OCI-LY7 (cell line): ENCODE measurements at regions not wholly inside any gene's neighbourhood (a gene's known extent, or its start where the extent isn't known, plus 50 kb on each side); places are given as distances from the start of the nearest gene placed in this dataset.

ENCODE experiments used
- BruUV-seq: library from RNA; stranded (reverse); fragments of 400-500 nt; replicated peaks from 2 replicates; lab custom pipeline; 2021; lab: Mats Ljungman, UMichigan
- CTCF ChIA-PET: fragments of 300-600 bp; sonication (Branson Sonifier 250); formaldehyde crosslinking; loops from one replicate; lab custom pipeline; 2022; ENCODE audit warnings: antibody characterized with exemption; ENCODE audit not compliant: unreplicated experiment; lab: Charles Lee
- POLR2A ChIA-PET: fragments of 300-600 bp; sonication (Branson Sonifier 250); formaldehyde crosslinking; loops from one replicate; lab custom pipeline; 2022; ENCODE audit warnings: antibody characterized with exemption; lab: Charles Lee
- DNase-seq: peaks from one replicate; pipeline ENCODE4 v3.0.0-alpha.2; 2015; ENCODE audit warnings: low spot score
- H2AFZ ChIP-seq: fragments of 200-600 bp; sonication (generic), shearing (Covaris generic); 2 replicates; pipeline ENCODE4 v1.6.1; 2014; ENCODE audit warnings: mild to moderate bottlenecking, antibody characterized with exemption, low read length, moderate library complexity
- H3K27ac ChIP-seq: fragments of 200-600 bp; sonication (generic); 2 replicates; pipeline ENCODE4 v1.5.1; 2014; ENCODE audit warnings: mixed run types, low read depth, mild to moderate bottlenecking, moderate library complexity, low read length, inconsistent platforms; ENCODE audit not compliant: poor library complexity, severe bottlenecking
- H3K36me3 ChIP-seq: fragments of 200-600 bp; sonication (generic); 2 replicates; pipeline ENCODE4 v1.6.1; 2014; ENCODE audit warnings: mild to moderate bottlenecking, antibody characterized with exemption, low read length, moderate library complexity, mixed read lengths; ENCODE audit not compliant: insufficient read depth
- H3K4me1 ChIP-seq: fragments of 200-600 bp; sonication (generic); 2 replicates; pipeline ENCODE4 v1.5.1; 2014; ENCODE audit warnings: mild to moderate bottlenecking, low read length; ENCODE audit not compliant: insufficient read depth, poor library complexity, severe bottlenecking
- H3K4me2 ChIP-seq: fragments of 200-600 bp; sonication (generic); 2 replicates; pipeline ENCODE4 v1.6.1; 2014; ENCODE audit warnings: mild to moderate bottlenecking, low read length
- H3K4me3 ChIP-seq: fragments of 200-600 bp; sonication (generic); 2 replicates; pipeline ENCODE4 v1.5.1; 2014; ENCODE audit warnings: mild to moderate bottlenecking, low read depth, low read length; ENCODE audit not compliant: poor library complexity, severe bottlenecking
- H3K79me2 ChIP-seq: fragments of 200-600 bp; sonication (generic); 2 replicates; pipeline ENCODE4 v1.6.1; 2016; ENCODE audit warnings: low read depth, mild to moderate bottlenecking, low read length, moderate library complexity, mixed read lengths; ENCODE audit not compliant: insufficient read depth
- H3K9me2 ChIP-seq: fragments of 200-600 bp; sonication (generic); 2 replicates; pipeline ENCODE4 v1.6.1; 2016; ENCODE audit warnings: mild to moderate bottlenecking, low read length, mixed read lengths; ENCODE audit not compliant: insufficient read depth
- H3K9me3 ChIP-seq: fragments of 200-600 bp; sonication (generic); 2 replicates; pipeline ENCODE4 v1.6.1; 2014; ENCODE audit warnings: mild to moderate bottlenecking, mixed run types, low read length, mixed read lengths
- H4K20me1 ChIP-seq: fragments of 200-600 bp; sonication (generic); 2 replicates; pipeline ENCODE4 v1.6.1; 2014; ENCODE audit warnings: mild to moderate bottlenecking, antibody characterized with exemption, low read length, moderate library complexity, mixed read lengths; ENCODE audit not compliant: insufficient read depth
- EZH2phosphoT487 ChIP-seq: fragments of 200-600 bp; sonication (generic); IDR thresholded peaks from 2 replicates; pipeline ENCODE4 v1.6.1; 2018; ENCODE audit warnings: low read depth, borderline replicate concordance, mild to moderate bottlenecking, mixed run types, antibody characterized with exemption, low read length, moderate library complexity, mixed read lengths
- intact Hi-C: fragments of 100-400 bp; cut with micrococcal nuclease; formaldehyde crosslinking; loops from one replicate; pipeline ENCODE4 v1.10.0; 2022; ENCODE audit not compliant: unreplicated experiment
- TF ChIP-seq, protein P1 (sequence below): fragments of 200-600 bp; sonication (generic); conservative IDR thresholded peaks from 2 replicates; pipeline ENCODE4 v1.5.1; 2014; ENCODE audit warnings: mild to moderate bottlenecking, antibody characterized with exemption, low read length, moderate library complexity, mixed read lengths

GRCh38 chr10:63919575-63920279 is 398.5 kb downstream of the REEP3 start:
- Histone ChIP-seq H3K36me3 (no peaks in the 10 kb centered on the region), H2AFZ (no peak overlapping the region), H3K27ac (no peak overlapping the region), H4K20me1 (no peaks in the 10 kb centered on the region), H3K79me2 (no peaks in the 10 kb centered on the region), H3K9me2 (no peaks in the 10 kb centered on the region), H3K4me1 (no peaks in the 10 kb centered on the region), H3K4me2 (no peak overlapping the region), H3K9me3 (no peaks in the 10 kb centered on the region), H3K4me3 (no peak overlapping the region)
- ChIA-PET CTCF (no interaction called here), POLR2A (no interaction called here)
- TF ChIP-seq EZH2phosphoT487 = no peak
- TF ChIP-seq, protein P1, sequence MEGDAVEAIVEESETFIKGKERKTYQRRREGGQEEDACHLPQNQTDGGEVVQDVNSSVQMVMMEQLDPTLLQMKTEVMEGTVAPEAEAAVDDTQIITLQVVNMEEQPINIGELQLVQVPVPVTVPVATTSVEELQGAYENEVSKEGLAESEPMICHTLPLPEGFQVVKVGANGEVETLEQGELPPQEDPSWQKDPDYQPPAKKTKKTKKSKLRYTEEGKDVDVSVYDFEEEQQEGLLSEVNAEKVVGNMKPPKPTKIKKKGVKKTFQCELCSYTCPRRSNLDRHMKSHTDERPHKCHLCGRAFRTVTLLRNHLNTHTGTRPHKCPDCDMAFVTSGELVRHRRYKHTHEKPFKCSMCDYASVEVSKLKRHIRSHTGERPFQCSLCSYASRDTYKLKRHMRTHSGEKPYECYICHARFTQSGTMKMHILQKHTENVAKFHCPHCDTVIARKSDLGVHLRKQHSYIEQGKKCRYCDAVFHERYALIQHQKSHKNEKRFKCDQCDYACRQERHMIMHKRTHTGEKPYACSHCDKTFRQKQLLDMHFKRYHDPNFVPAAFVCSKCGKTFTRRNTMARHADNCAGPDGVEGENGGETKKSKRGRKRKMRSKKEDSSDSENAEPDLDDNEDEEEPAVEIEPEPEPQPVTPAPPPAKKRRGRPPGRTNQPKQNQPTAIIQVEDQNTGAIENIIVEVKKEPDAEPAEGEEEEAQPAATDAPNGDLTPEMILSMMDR = no peak
- no TSS peak for BruUV-seq
- intact Hi-C loops = no loop called here
- no peak for DNase-seq

DNA sequence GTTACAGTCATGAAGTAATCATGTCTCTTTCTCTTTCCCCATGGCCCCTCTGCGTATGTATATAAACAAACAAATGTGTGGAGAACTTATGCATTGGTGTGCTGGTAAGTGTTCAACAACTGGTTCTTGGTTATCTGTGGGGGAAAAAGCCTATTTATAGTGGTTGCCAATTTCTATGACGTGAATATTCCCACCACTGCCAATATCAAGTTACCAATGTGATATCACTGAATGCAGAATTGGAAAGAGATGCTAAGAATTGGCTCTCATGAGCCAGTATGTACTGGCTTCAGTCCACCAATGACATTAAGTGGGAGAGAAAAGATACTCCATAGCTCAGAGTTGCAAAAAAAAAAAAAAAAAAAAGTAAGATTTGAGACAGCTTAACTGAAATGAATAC is 399.7 kb downstream of the REEP3 start:
- Histone ChIP-seq H3K4me1 (no peaks in the 10 kb centered on the region), H3K79me2 (no peaks in the 10 kb centered on the region), H3K36me3 (no peaks in the 10 kb centered on the region), H3K27ac (no peak overlapping the region), H3K4me3 (no peak overlapping the region), H3K9me3 (no peaks in the 10 kb centered on the region), H2AFZ (no peak overlapping the region), H3K4me2 (no peak overlapping the region), H4K20me1 (no peaks in the 10 kb centered on the region), H3K9me2 (no peaks in the 10 kb centered on the region)
- no TSS peak for BruUV-seq
- intact Hi-C loops = no loop called here
- ChIA-PET POLR2A (interaction anchor here (0.6 to 0.7 kb wide), 2 partner anchors 15 to 34 kb away, joined by 3 to 4 read pairs; no protein-coding TSS in a partner anchor), CTCF (no interaction called here)
- TF ChIP-seq, protein P1 = no peak
- no peak for TF ChIP-seq EZH2phosphoT487
- DNase-seq = no peak

DNA sequence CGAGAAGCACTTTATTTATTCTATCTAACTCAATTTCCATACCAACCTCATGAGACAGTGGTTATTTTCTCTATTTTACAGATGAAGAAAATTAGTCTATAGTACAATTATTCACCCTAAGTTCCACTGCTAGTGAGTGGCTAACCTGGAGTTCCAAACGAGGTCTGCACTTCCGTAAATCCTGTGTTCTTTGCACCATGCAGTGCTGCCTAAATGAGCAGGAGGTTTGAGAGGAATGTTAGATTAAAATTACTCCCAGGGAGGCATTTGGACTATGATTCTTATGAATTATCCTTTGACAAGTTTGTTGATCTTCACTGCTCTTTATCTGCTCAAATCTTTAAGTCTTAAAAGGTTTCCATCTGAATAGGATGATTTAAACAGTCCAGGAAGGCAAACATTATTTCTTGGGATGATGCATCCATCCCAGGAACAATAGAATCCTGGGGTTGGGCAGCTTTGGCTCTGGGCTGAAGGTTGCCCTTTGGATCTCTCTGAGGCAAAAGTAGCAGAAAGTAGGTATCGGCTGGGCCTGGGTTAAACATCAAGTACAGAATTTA is 400.8 kb downstream of the REEP3 start:
- intact Hi-C loops = no loop called here
- no peak overlapping the region for H3K4me3 ChIP-seq
- H3K36me3 ChIP-seq = no peaks in the 10 kb centered on the region
- no peaks in the 10 kb centered on the region for H3K9me2 ChIP-seq
- no peak overlapping the region for H3K4me2 ChIP-seq
- POLR2A ChIA-PET = no interaction called here
- BruUV-seq = no TSS peak
- TF ChIP-seq, protein P1 = no peak
- TF ChIP-seq EZH2phosphoT487 = no peak
- CTCF ChIA-PET = no interaction called here
- H3K27ac ChIP-seq = no peak overlapping the region
- H3K9me3 ChIP-seq = no peaks in the 10 kb centered on the region
- H3K79me2 ChIP-seq = no peaks in the 10 kb centered on the region
- no peaks in the 10 kb centered on the region for H3K4me1 ChIP-seq
- DNase-seq = no peak
- no peaks in the 10 kb centered on the region for H4K20me1 ChIP-seq
- no peak overlapping the region for H2AFZ ChIP-seq
